ENCODE measurements at regions not wholly inside any gene's neighbourhood (a gene's known extent, or its start where the extent isn't known, plus 50 kb on each side); places are given as distances from the start of the nearest gene placed in this dataset.

DNA sequence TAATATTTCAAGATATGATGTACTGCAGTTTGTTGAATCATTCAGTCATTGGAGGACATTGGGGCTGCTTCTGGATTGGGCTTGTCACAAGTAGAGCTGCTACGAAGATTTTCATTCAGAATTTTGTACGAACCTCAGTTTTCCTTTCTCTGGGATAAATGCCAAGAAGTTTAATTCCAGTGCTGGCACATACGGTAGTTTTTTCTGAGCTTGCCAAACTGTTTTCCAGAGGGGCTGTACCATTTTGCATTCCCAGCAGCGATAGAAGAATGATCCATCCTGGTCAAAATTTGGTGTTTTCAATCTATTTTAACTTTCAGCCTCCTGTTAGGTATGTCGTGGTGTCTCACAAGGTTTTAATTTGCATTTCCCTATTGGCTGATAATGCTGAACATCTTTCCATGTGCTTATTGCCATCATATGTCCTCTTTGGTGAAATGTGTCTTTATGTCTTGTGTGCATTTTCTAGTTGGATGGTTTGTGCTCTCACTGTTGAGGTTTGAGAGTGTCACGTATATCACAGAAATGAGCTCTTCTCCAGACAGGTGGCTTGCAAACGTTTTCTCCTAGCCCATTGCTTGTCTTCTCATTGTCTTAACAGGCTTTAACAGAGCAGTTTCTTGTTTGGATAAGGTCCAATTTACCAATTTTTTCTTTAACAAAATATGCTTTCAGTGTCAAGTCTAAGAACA is 612.6 kb downstream of the GALR1 start:
- TF ChIP-seq, protein P1, sequence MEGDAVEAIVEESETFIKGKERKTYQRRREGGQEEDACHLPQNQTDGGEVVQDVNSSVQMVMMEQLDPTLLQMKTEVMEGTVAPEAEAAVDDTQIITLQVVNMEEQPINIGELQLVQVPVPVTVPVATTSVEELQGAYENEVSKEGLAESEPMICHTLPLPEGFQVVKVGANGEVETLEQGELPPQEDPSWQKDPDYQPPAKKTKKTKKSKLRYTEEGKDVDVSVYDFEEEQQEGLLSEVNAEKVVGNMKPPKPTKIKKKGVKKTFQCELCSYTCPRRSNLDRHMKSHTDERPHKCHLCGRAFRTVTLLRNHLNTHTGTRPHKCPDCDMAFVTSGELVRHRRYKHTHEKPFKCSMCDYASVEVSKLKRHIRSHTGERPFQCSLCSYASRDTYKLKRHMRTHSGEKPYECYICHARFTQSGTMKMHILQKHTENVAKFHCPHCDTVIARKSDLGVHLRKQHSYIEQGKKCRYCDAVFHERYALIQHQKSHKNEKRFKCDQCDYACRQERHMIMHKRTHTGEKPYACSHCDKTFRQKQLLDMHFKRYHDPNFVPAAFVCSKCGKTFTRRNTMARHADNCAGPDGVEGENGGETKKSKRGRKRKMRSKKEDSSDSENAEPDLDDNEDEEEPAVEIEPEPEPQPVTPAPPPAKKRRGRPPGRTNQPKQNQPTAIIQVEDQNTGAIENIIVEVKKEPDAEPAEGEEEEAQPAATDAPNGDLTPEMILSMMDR (IDR thresholded peaks at IDR 0.05 in 8 of 11, conservative IDR thresholded peaks at IDR 0.05 in 3 of 11), result no peak
- TF ChIP-seq POLR2A (IDR thresholded peaks at IDR 0.05), result no peak
- no peak for TF ChIP-seq POLR2AphosphoS5 (IDR thresholded peaks at IDR 0.05)

All from spleen (tissue), 7 donors.